ENCODE measurements at regions not wholly inside any gene's neighbourhood (a gene's known extent, or its start where the extent isn't known, plus 50 kb on each side); places are given as distances from the start of the nearest gene placed in this dataset.

GRCh38 chr4:23993373-23993772, 103.5 kb upstream of the PPARGC1A start:
- no peaks in the 10 kb centered on the region for H3K9me3 ChIP-seq
- WGBS, 2 donors, result 78 to 89% methylated on average over 1 of the region's 1 CpG
- no peaks in the 10 kb centered on the region for H3K36me3 ChIP-seq
- no peaks in the 10 kb centered on the region for H3K27me3 ChIP-seq
- DNase-seq (no peak), ATAC-seq (no peak)
- TF ChIP-seq CTCF (IDR thresholded peaks at IDR 0.05), result no peak
- H3K4me1 ChIP-seq, result no peaks in the 10 kb centered on the region
- no peak overlapping the region for H3K4me3 ChIP-seq
- H3K27ac ChIP-seq, result no peak overlapping the region
- intact Hi-C loops (cut with DNase I), result no loop called here

GRCh38 chr4:23991444-23991843, 101.6 kb upstream of the PPARGC1A start:
- Histone ChIP-seq H3K4me3 (no peak overlapping the region), H3K9me3 (no peaks in the 10 kb centered on the region), H3K36me3 (no peaks in the 10 kb centered on the region), H3K4me1 (no peaks in the 10 kb centered on the region), H3K27me3 (no peaks in the 10 kb centered on the region), H3K27ac (no peak overlapping the region)
- intact Hi-C loops (cut with DNase I), result no loop called here
- no peak for TF ChIP-seq CTCF (IDR thresholded peaks at IDR 0.05)
- DNase-seq, result no peak
- WGBS, 2 donors, result 69 to 74% methylated on average over 1 of the region's 1 CpG
- no peak for ATAC-seq

- intact Hi-C loops (cut with DNase I), result no loop called here
- DNase-seq (no peak), ATAC-seq (no peak)
- H3K27me3 ChIP-seq, result no peaks in the 10 kb centered on the region
- 82 to 85% methylated on average over 5 of the region's 5 CpGs for WGBS, 2 donors
- no peak overlapping the region for H3K4me3 ChIP-seq
- H3K9me3 ChIP-seq, result no peaks in the 10 kb centered on the region
- no peaks in the 10 kb centered on the region for H3K4me1 ChIP-seq
- no peak overlapping the region for H3K27ac ChIP-seq
- TF ChIP-seq CTCF (IDR thresholded peaks at IDR 0.05), result no peak
- H3K36me3 ChIP-seq, result no peaks in the 10 kb centered on the region
Observed at GRCh38 chr4:23986270-23986669, 96.4 kb upstream of the PPARGC1A start.

GRCh38 chr4:23981328-23981727, 91.5 kb upstream of the PPARGC1A start:
- ATAC-seq, result no peak
- 82% methylated on average over 1 of the region's 1 CpG for WGBS, 2 donors
- Histone ChIP-seq H3K9me3 (no peaks in the 10 kb centered on the region), H3K36me3 (no peaks in the 10 kb centered on the region), H3K4me3 (no peak overlapping the region), H3K27me3 (no peaks in the 10 kb centered on the region), H3K4me1 (no peaks in the 10 kb centered on the region), H3K27ac (no peak overlapping the region)
- no peak for TF ChIP-seq CTCF (IDR thresholded peaks at IDR 0.05)
- DNase-seq, result no peak
- intact Hi-C loops (cut with DNase I), result no loop called here

GRCh38 chr4:23979534-23979933, 89.7 kb upstream of the PPARGC1A start:
- DNase-seq, result no peak

More at GRCh38 chr4:23979534-23979933, 89.7 kb upstream of the PPARGC1A start:
- no peak for TF ChIP-seq CTCF (IDR thresholded peaks at IDR 0.05)
- Histone ChIP-seq H3K4me3 (no peak overlapping the region), H3K27ac (no peak overlapping the region), H3K4me1 (no peaks in the 10 kb centered on the region), H3K9me3 (no peaks in the 10 kb centered on the region), H3K27me3 (no peaks in the 10 kb centered on the region), H3K36me3 (no peaks in the 10 kb centered on the region)
- no peak for ATAC-seq
- intact Hi-C loops (cut with DNase I), result no loop called here
- 75 to 82% methylated on average over 5 of the region's 5 CpGs for WGBS, 2 donors
